GM23248 (cell line): ENCODE measurements at regions not wholly inside any gene's neighbourhood (a gene's known extent, or its start where the extent isn't known, plus 50 kb on each side); places are given as distances from the start of the nearest gene placed in this dataset.

Experiments used
- EZH2 ChIP-seq: fragments of 200-600 bp; sonication (generic); IDR thresholded peaks from 2 replicates; pipeline ENCODE4 v1.6.1; 2018; ENCODE audit warnings: antibody characterized with exemption, mild to moderate bottlenecking; ENCODE audit not compliant: insufficient read depth, poor library complexity, severe bottlenecking
- EZH2phosphoT487 ChIP-seq: fragments of 200-600 bp; sonication (generic); IDR thresholded peaks from 2 replicates; pipeline ENCODE4 v1.6.1; 2018; ENCODE audit warnings: antibody characterized with exemption, moderate library complexity, mild to moderate bottlenecking, low read depth; ENCODE audit not compliant: insufficient read depth

DNA sequence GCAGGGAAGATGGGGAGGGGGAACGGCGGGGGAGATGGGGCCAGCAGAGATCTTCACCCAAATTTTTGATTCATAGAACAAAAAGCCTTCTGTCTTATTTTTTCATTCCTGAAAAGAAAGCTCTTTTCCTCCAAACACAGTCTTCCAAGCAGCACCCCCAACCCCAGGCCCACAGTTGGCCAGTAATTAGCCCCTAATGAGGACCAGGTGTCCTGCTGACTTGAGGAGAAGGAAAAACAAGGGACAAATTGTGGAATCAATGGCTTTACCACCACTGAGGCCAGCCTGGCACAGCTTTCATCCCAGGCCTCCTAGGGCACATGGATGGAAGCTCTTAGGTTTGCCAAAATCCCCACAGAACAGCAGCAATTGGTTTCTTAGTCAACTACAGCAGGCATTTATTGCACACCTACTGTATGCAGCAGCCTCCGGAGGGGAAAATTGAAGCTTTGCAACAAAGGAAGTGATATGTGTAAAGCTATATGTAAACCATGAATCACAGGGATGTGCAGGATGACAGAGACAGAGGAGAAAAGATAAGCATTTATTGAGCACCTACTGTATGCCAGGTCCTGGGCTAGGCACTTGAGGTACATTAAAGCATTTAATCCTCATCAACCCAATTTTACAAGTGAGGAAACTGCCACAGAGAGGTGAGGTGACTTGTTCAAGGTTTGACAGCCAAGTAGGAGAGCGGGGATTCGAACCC lies 199.5 kb downstream of the TBC1D2B start:
- TF ChIP-seq EZH2: no peak
- no peak for TF ChIP-seq EZH2phosphoT487
